OCI-LY3 (cell line): ENCODE measurements at regions not wholly inside any gene's neighbourhood (a gene's known extent, or its start where the extent isn't known, plus 50 kb on each side); places are given as distances from the start of the nearest gene placed in this dataset.

Source experiments
- EZH2phosphoT487 ChIP-seq: fragments of 200-600 bp; shearing (Covaris generic); IDR thresholded peaks from 2 replicates; pipeline ENCODE4 v1.6.1; 2018; ENCODE audit warnings: antibody characterized with exemption, mixed run types, low read depth
- TF ChIP-seq, protein P1 (sequence below): fragments of 200-600, 300-600 bp; sonication (generic); IDR thresholded peaks from 2 replicates; pipeline ENCODE4 v1.5.1; 2014; ENCODE audit warnings: antibody characterized with exemption, low read length, low read depth

DNA sequence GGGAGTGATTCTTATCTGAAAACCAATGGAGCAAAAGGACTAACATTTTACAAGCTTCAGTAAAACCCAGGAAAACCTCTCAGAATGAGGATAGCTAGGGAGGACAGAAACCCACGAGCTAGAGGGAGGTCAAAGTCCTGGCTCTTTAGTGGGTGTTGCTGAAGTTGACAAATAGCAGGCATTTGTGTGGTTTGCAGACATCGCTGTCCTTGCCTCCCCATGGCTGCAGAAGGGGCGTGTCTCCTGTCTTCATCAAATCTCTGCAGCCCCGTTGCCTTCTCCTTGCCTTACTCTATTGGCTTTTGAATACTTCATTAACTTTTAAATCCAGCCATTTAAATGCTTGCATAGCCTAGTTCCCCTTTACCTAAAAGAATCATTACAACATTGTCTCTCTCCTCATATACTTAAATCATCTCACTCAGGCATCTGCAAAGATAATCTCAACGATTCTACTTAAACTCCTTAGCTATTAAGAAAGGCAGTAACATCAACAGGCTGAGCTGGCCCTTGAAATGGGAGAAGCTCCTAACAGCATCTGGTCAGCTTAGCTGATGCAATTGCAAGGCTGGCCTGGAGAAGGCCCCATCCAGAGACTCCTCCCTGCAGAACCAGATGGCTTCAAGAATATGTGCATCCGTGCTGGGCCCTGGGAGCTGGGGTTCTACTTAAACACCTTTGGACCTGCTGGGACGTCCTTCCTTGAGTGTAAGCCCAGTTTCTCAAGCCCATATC, 152.8 kb upstream of the TAS2R1 start:
- TF ChIP-seq, protein P1, sequence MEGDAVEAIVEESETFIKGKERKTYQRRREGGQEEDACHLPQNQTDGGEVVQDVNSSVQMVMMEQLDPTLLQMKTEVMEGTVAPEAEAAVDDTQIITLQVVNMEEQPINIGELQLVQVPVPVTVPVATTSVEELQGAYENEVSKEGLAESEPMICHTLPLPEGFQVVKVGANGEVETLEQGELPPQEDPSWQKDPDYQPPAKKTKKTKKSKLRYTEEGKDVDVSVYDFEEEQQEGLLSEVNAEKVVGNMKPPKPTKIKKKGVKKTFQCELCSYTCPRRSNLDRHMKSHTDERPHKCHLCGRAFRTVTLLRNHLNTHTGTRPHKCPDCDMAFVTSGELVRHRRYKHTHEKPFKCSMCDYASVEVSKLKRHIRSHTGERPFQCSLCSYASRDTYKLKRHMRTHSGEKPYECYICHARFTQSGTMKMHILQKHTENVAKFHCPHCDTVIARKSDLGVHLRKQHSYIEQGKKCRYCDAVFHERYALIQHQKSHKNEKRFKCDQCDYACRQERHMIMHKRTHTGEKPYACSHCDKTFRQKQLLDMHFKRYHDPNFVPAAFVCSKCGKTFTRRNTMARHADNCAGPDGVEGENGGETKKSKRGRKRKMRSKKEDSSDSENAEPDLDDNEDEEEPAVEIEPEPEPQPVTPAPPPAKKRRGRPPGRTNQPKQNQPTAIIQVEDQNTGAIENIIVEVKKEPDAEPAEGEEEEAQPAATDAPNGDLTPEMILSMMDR = no peak
- no peak for TF ChIP-seq EZH2phosphoT487
